Liver (tissue), 8 donors: ENCODE measurements at regions not wholly inside any gene's neighbourhood (a gene's known extent, or its start where the extent isn't known, plus 50 kb on each side); places are given as distances from the start of the nearest gene placed in this dataset.

Experiments
- DNase-seq: peaks from one replicate; pipeline ENCODE4 v3.0.0-alpha.2; 2017; ENCODE audit warnings: low spot score
- H3K27ac ChIP-seq, 2 donors: one replicate each; pipeline ENCODE4 v1.7.0; 2013; ENCODE audit warnings: inconsistent platforms in 2 of 2, low read length in 2 of 2, control low read depth in 1 of 2, low read depth in 1 of 2, mild to moderate bottlenecking in 1 of 2
- H3K27me3 ChIP-seq, 4 donors: one replicate each; pipeline versions ENCODE4 v1.6.1 to v1.7.0; 2013; ENCODE audit warnings: low read length in 3 of 4, inconsistent platforms in 1 of 4, mild to moderate bottlenecking in 1 of 4, moderate library complexity in 1 of 4; ENCODE audit not compliant: control insufficient read depth in 4 of 4, insufficient read depth in 4 of 4
- H3K36me3 ChIP-seq, 4 donors: one replicate each; pipeline versions ENCODE4 v1.6.1 to v1.7.0; 2013; ENCODE audit warnings: low read length in 3 of 4, mild to moderate bottlenecking in 3 of 4, low read depth in 1 of 4, moderate library complexity in 1 of 4; ENCODE audit not compliant: control insufficient read depth in 4 of 4, insufficient read depth in 3 of 4
- H3K4me1 ChIP-seq, 4 donors: one replicate each; pipeline versions ENCODE4 v1.6.1 to v1.7.0; 2013; ENCODE audit warnings: low read length in 3 of 4, mild to moderate bottlenecking in 3 of 4, moderate library complexity in 1 of 4; ENCODE audit not compliant: control insufficient read depth in 4 of 4, insufficient read depth in 4 of 4
- H3K4me3 ChIP-seq, 3 donors: one replicate each; pipeline versions ENCODE4 v1.6.1 to v1.7.0; 2013; ENCODE audit warnings: low read length in 3 of 3, control low read depth in 1 of 3, low read depth in 1 of 3, mild to moderate bottlenecking in 1 of 3
- H3K9ac ChIP-seq, 2 donors: one replicate each; pipeline ENCODE4 v1.7.0; 2013; ENCODE audit warnings: low read length in 2 of 2, mild to moderate bottlenecking in 2 of 2, moderate library complexity in 2 of 2, control low read depth in 1 of 2, low read depth in 1 of 2
- H3K9me3 ChIP-seq, 4 donors: one replicate each; pipeline versions ENCODE4 v1.6.1 to v1.7.0; 2013; ENCODE audit warnings: low read length in 3 of 4; ENCODE audit not compliant: control insufficient read depth in 4 of 4
- ATF3 ChIP-seq: IDR thresholded peaks from 2 replicates; pipeline ENCODE4 v1.6.1; 2016; ENCODE audit warnings: antibody characterized with exemption
- CTCF ChIP-seq: fragments of 150-350 bp; IDR thresholded peaks from 2 replicates; pipeline ENCODE4 v1.5.1; 2017; ENCODE audit warnings: improper control_type of control experiment, low read depth, low read length; ENCODE audit not compliant: missing input control
- EGR1 ChIP-seq, 2 donors: IDR thresholded peaks; 2 replicates each; pipeline ENCODE4 v1.6.1; 2016 to 2018; ENCODE audit warnings: antibody characterized with exemption in 2 of 2, low read depth in 2 of 2
- FOXA1 ChIP-seq: IDR thresholded peaks from 2 replicates; pipeline ENCODE4 v1.6.1; 2016; ENCODE audit warnings: antibody characterized with exemption
- FOXA2 ChIP-seq: IDR thresholded peaks from 2 replicates; pipeline ENCODE4 v1.6.1; 2016; ENCODE audit warnings: antibody characterized with exemption
- GABPA ChIP-seq, 2 donors: IDR thresholded peaks in 1 of 2; conservative IDR thresholded peaks in 1 of 2; 2 replicates each; pipeline ENCODE4 v1.6.1; 2016; ENCODE audit warnings: antibody characterized with exemption in 2 of 2, mild to moderate bottlenecking in 1 of 2, moderate library complexity in 1 of 2
- HNF4A ChIP-seq, 2 donors: conservative IDR thresholded peaks; 2 replicates each; pipeline ENCODE4 v1.6.1; 2016; ENCODE audit warnings: antibody characterized with exemption in 2 of 2, mild to moderate bottlenecking in 2 of 2
- JUND ChIP-seq, 2 donors: IDR thresholded peaks; 2 replicates each; pipeline ENCODE4 v1.6.1; 2016; ENCODE audit warnings: antibody characterized with exemption in 2 of 2
- NR2F2 ChIP-seq: IDR thresholded peaks from 2 replicates; pipeline ENCODE4 v1.6.1; 2016; ENCODE audit warnings: antibody characterized with exemption
- RAD21 ChIP-seq, 2 donors: IDR thresholded peaks; 2 replicates each; pipeline ENCODE4 v1.6.1; 2016; ENCODE audit warnings: antibody characterized with exemption in 2 of 2, mild to moderate bottlenecking in 2 of 2
- REST ChIP-seq: IDR thresholded peaks from 2 replicates; pipeline ENCODE4 v1.6.1; 2016; ENCODE audit warnings: antibody characterized with exemption, mild to moderate bottlenecking
- RXRA ChIP-seq, 2 donors: IDR thresholded peaks; 2 replicates each; pipeline ENCODE4 v1.6.1; 2017 to 2018; ENCODE audit warnings: antibody characterized with exemption in 2 of 2, mild to moderate bottlenecking in 1 of 2
- SP1 ChIP-seq: IDR thresholded peaks from 2 replicates; pipeline ENCODE4 v1.6.1; 2018; ENCODE audit warnings: antibody characterized with exemption, mild to moderate bottlenecking
- TAF1 ChIP-seq: conservative IDR thresholded peaks from 2 replicates; pipeline ENCODE4 v1.6.1; 2016; ENCODE audit warnings: antibody characterized with exemption, mild to moderate bottlenecking
- YY1 ChIP-seq: IDR thresholded peaks from 2 replicates; pipeline ENCODE4 v1.6.1; 2016; ENCODE audit warnings: antibody characterized with exemption, mild to moderate bottlenecking
- ZBTB33 ChIP-seq: IDR thresholded peaks from 2 replicates; pipeline ENCODE4 v1.6.1; 2016; ENCODE audit warnings: antibody characterized with exemption
- WGBS: extraction: QIAGEN DNeasy Blood & Tissue Kit; methylation state at CpG from one replicate; pipeline ENCODE4 v1.1.7; 2013; 5-methylcytosine and 5-hydroxymethylcytosine counted together
- donor health status: healthy.
- donor health status: healthy.
- donor health status: healthy.
- donor health status: healthy.
- donor health status: healthy.

- H3K4me3 ChIP-seq, result no peak overlapping the region
- no peak overlapping the region for H3K9ac ChIP-seq
- TF ChIP-seq HNF4A (conservative IDR thresholded peaks at IDR 0.05), result no peak
- TF ChIP-seq FOXA1, result no peak
- TF ChIP-seq CTCF, result no peak
- no peak for TF ChIP-seq RXRA (IDR thresholded peaks at IDR 0.05)
- TF ChIP-seq SP1, result no peak
- TF ChIP-seq ATF3, result no peak
- TF ChIP-seq TAF1, result no peak
- TF ChIP-seq NR2F2, result no peak
- TF ChIP-seq JUND (IDR thresholded peaks at IDR 0.05), result no peak
- WGBS, result 87% methylated on average over 6 of the region's 6 CpGs
- H3K27ac ChIP-seq, result no peak overlapping the region
- no peaks in the 10 kb centered on the region for H3K36me3 ChIP-seq
- H3K4me1 ChIP-seq, result peaks cover 2 to 27% (median 19%) of the 10 kb centered on the region in 4 donors
- no peak for DNase-seq
- H3K27me3 ChIP-seq, result no peaks in the 10 kb centered on the region
- no peaks in the 10 kb centered on the region for H3K9me3 ChIP-seq
Measured at GRCh38 chr18:22469061-22469734, 51.5 kb upstream of the CTAGE1 start.

GRCh38 chr18:22469926-22470247, 52.2 kb upstream of the CTAGE1 start:
- Histone ChIP-seq H3K27ac (no peak overlapping the region), H3K4me1 (peaks cover 2 to 27% (median 19%) of the 10 kb centered on the region in 4 donors)
- 84% methylated on average over 4 of the region's 4 CpGs for WGBS

More at GRCh38 chr18:22469926-22470247, 52.2 kb upstream of the CTAGE1 start:
- Histone ChIP-seq H3K27me3 (no peaks in the 10 kb centered on the region), H3K9ac (no peak overlapping the region), H3K4me3 (no peak overlapping the region), H3K9me3 (no peaks in the 10 kb centered on the region), H3K36me3 (no peaks in the 10 kb centered on the region)
- DNase-seq, result no peak
- TF ChIP-seq GABPA (IDR thresholded peaks at IDR 0.05 in 1 of 2, conservative IDR thresholded peaks at IDR 0.05 in 1 of 2), result no peak
- TF ChIP-seq YY1, result no peak
- TF ChIP-seq EGR1 (IDR thresholded peaks at IDR 0.05; ENCODE audit: low read depth in 2 of 2), result no peak
- no peak for TF ChIP-seq JUND (IDR thresholded peaks at IDR 0.05)
- no peak for TF ChIP-seq ZBTB33
- TF ChIP-seq REST, result no peak
- TF ChIP-seq HNF4A (conservative IDR thresholded peaks at IDR 0.05), result no peak
- no peak for TF ChIP-seq CTCF
- no peak for TF ChIP-seq RXRA (IDR thresholded peaks at IDR 0.05)
- no peak for TF ChIP-seq FOXA2
- TF ChIP-seq RAD21 (IDR thresholded peaks at IDR 0.05), result no peak
- TF ChIP-seq SP1, result no peak
- TF ChIP-seq NR2F2, result no peak
